H1 (cell line): ENCODE measurements at regions not wholly inside any gene's neighbourhood (a gene's known extent, or its start where the extent isn't known, plus 50 kb on each side); places are given as distances from the start of the nearest gene placed in this dataset.
A peak's percentile ranks its signal among the peaks of the same experiment; 100 is the strongest.

Source experiments
- CTCF ChIA-PET: fragments of 300-600 bp; sonication (Branson Sonifier 250); formaldehyde crosslinking; loops from one replicate; lab custom pipeline; 2021; ENCODE audit not compliant: partially characterized antibody; lab: Charles Lee
- POLR2A ChIA-PET: fragments of 300-600 bp; sonication (Branson Sonifier 250); formaldehyde crosslinking; loops from one replicate; lab custom pipeline; 2021; ENCODE audit warnings: inconsistent platforms; ENCODE audit not compliant: partially characterized antibody; lab: Charles Lee
- DNase-seq, 2 experiments: peaks; one replicate each; pipeline versions ENCODE4 v3.0.0 to v3.0.0-alpha.2; 2010 to 2022; ENCODE audit warnings: low spot score in 2 of 2, low read depth in 1 of 2, mixed read lengths in 1 of 2
- FAIRE-seq: peaks from 2 replicates; lab custom pipeline; 2011; peaks lifted over from hg19 to GRCh38; lab: Jason Lieb, UNC
- H2AFZ ChIP-seq: 2 replicates; pipeline ENCODE4 v1.8.1; 2012; ENCODE audit warnings: low read length, inconsistent platforms
- H2AK5ac ChIP-seq: 2 replicates; pipeline ENCODE4 v1.6.1; 2013; ENCODE audit warnings: low read depth, low read length
- H2BK120ac ChIP-seq: replicated peaks from 2 replicates; pipeline ENCODE3; 2013; ENCODE audit warnings: low read depth, low read length, inconsistent platforms
- H2BK12ac ChIP-seq: 2 replicates; pipeline ENCODE4 v1.6.1; 2013; ENCODE audit warnings: low read depth, low read length
- H2BK15ac ChIP-seq: 2 replicates; pipeline ENCODE4 v1.6.1; 2013; ENCODE audit warnings: low read length
- H2BK20ac ChIP-seq: 2 replicates; pipeline ENCODE4 v1.6.1; 2013; ENCODE audit warnings: low read length
- H2BK5ac ChIP-seq: 2 replicates; pipeline ENCODE4 v1.6.1; 2013; ENCODE audit warnings: low read depth, low read length
- H3K14ac ChIP-seq: 2 replicates; pipeline ENCODE4 v1.6.1; 2013; ENCODE audit warnings: inconsistent platforms; ENCODE audit not compliant: insufficient read length
- H3K18ac ChIP-seq: 2 replicates; pipeline ENCODE4 v1.6.1; 2013; ENCODE audit warnings: low read length; ENCODE audit errors: extremely low read depth
- H3K23ac ChIP-seq: 2 replicates; pipeline ENCODE4 v1.6.1; 2013; ENCODE audit warnings: inconsistent platforms; ENCODE audit not compliant: insufficient read length
- H3K23me2 ChIP-seq: 2 replicates; pipeline ENCODE4 v1.6.1; 2013; ENCODE audit warnings: low read depth, low read length
- H3K27ac ChIP-seq: 2 replicates; pipeline ENCODE4 v1.6.1; 2011; ENCODE audit warnings: low read depth, low read length, inconsistent platforms
- H3K27me3 ChIP-seq, 4 experiments: replicated peaks in 1 of 4; 1 replicate in 1 of 4; 2 replicates in 3 of 4; pipeline versions ENCODE4 v1.6.1 to v1.8.1; 2011 to 2013; ENCODE audit warnings: low read length in 3 of 4, mild to moderate bottlenecking in 3 of 4, inconsistent platforms in 2 of 4, mixed read lengths in 2 of 4, moderate library complexity in 1 of 4; ENCODE audit not compliant: control insufficient read depth in 3 of 4, insufficient read depth in 3 of 4; ENCODE audit errors: extremely low read depth in 1 of 4
- H3K36me3 ChIP-seq, 4 experiments: 2 replicates each; pipeline versions ENCODE4 v1.6.1 to v1.8.1; 2011 to 2013; ENCODE audit warnings: mild to moderate bottlenecking in 4 of 4, low read length in 3 of 4, moderate library complexity in 2 of 4, control low read depth in 1 of 4, inconsistent platforms in 1 of 4; ENCODE audit not compliant: insufficient read depth in 4 of 4, control insufficient read depth in 2 of 4
- H3K4ac ChIP-seq: replicated peaks from 2 replicates; pipeline ENCODE3; 2013; ENCODE audit warnings: low read length, low read depth, mixed read lengths, inconsistent platforms; ENCODE audit not compliant: insufficient read length
- H3K4me1 ChIP-seq, 4 experiments: replicated peaks in 1 of 4; 1 replicate in 1 of 4; 2 replicates in 3 of 4; pipeline versions ENCODE4 v1.6.1 to v1.8.1; 2011 to 2013; ENCODE audit warnings: low read length in 3 of 4, inconsistent platforms in 2 of 4, mixed read lengths in 1 of 4; ENCODE audit not compliant: insufficient read depth in 4 of 4, control insufficient read depth in 3 of 4
- H3K4me2 ChIP-seq, 2 experiments: 2 replicates each; pipeline versions ENCODE4 v1.6.1 to v1.8.1; 2011 to 2013; ENCODE audit warnings: low read depth in 2 of 2, low read length in 2 of 2, control low read depth in 1 of 2, inconsistent platforms in 1 of 2, mild to moderate bottlenecking in 1 of 2; ENCODE audit not compliant: insufficient read depth in 1 of 2
- H3K4me3 ChIP-seq, 4 experiments: fragments of 200-600, 300-600 bp in 1 of 4; sonication (generic), shearing (Covaris generic), sonication (Bioruptor Twin) in 1 of 4; 2 replicates each; pipeline versions ENCODE4 v1.5.1 to v1.8.1; 2011 to 2016; ENCODE audit warnings: low read length in 4 of 4, low read depth in 3 of 4, control low read depth in 2 of 4, inconsistent platforms in 2 of 4, mild to moderate bottlenecking in 2 of 4, mixed read lengths in 1 of 4, moderate library complexity in 1 of 4; ENCODE audit not compliant: insufficient read depth in 2 of 4; ENCODE audit errors: extremely low read depth in 1 of 4
- H3K56ac ChIP-seq: replicated peaks from 2 replicates; pipeline ENCODE3; 2013; ENCODE audit warnings: low read depth, mild to moderate bottlenecking, mixed read lengths, low read length, inconsistent platforms; ENCODE audit not compliant: insufficient read length
- H3K79me1 ChIP-seq: 2 replicates; pipeline ENCODE4 v1.6.1; 2013; ENCODE audit warnings: low read depth, low read length, control low read depth
- H3K79me2 ChIP-seq, 2 experiments: 2 replicates each; pipeline versions ENCODE4 v1.6.1 to v1.8.1; 2012 to 2013; ENCODE audit warnings: low read length in 2 of 2, mild to moderate bottlenecking in 2 of 2, inconsistent platforms in 1 of 2; ENCODE audit not compliant: insufficient read depth in 2 of 2, control insufficient read depth in 1 of 2
- H3K9ac ChIP-seq, 4 experiments: replicated peaks in 1 of 4; 1 replicate in 1 of 4; 2 replicates in 3 of 4; pipeline versions ENCODE4 v1.6.1 to v1.8.1; 2011 to 2013; ENCODE audit warnings: low read depth in 3 of 4, low read length in 3 of 4, control low read depth in 2 of 4, mild to moderate bottlenecking in 2 of 4, moderate library complexity in 2 of 4, inconsistent platforms in 1 of 4; ENCODE audit errors: extremely low read depth in 1 of 4
- H3K9me3 ChIP-seq, 2 experiments: 2 replicates each; pipeline versions ENCODE4 v1.6.1 to v1.8.1; 2012 to 2013; ENCODE audit warnings: mild to moderate bottlenecking in 2 of 2, moderate library complexity in 2 of 2, control low read depth in 1 of 2, inconsistent platforms in 1 of 2, low read depth in 1 of 2, low read length in 1 of 2, mixed read lengths in 1 of 2; ENCODE audit not compliant: insufficient read depth in 2 of 2
- H4K20me1 ChIP-seq, 2 experiments: replicated peaks in 1 of 2; 2 replicates each; pipeline versions ENCODE3 to v1.8.1; 2011 to 2013; ENCODE audit warnings: inconsistent platforms in 2 of 2, low read length in 2 of 2, mild to moderate bottlenecking in 1 of 2; ENCODE audit not compliant: insufficient read depth in 2 of 2, control insufficient read depth in 1 of 2
- H4K5ac ChIP-seq: 2 replicates; pipeline ENCODE4 v1.6.1; 2013; ENCODE audit warnings: low read length, low read depth, mixed read lengths, inconsistent platforms; ENCODE audit not compliant: insufficient read length
- H4K8ac ChIP-seq: 2 replicates; pipeline ENCODE4 v1.8.0; 2013; ENCODE audit warnings: mild to moderate bottlenecking, moderate library complexity, low read length, inconsistent platforms; ENCODE audit not compliant: insufficient read depth; ENCODE audit errors: extremely low read depth
- H4K91ac ChIP-seq: replicated peaks from 2 replicates; pipeline ENCODE3; 2013; ENCODE audit warnings: low read length, mixed read lengths, inconsistent platforms; ENCODE audit not compliant: insufficient read length
- BCL11A ChIP-seq, 2 experiments: IDR thresholded peaks; one replicate each; pipeline ENCODE4 v1.6.1; 2011; ENCODE audit warnings: low read depth in 2 of 2, low read length in 2 of 2, mild to moderate bottlenecking in 2 of 2
- CBX8 ChIP-seq: fragments of 300-800, 300-1000 bp; sonication (generic); IDR thresholded peaks from 2 replicates; pipeline ENCODE4 v1.7.1; 2016; ENCODE audit warnings: low read depth, low read length, borderline replicate concordance
- EP300 ChIP-seq, 2 experiments: IDR thresholded peaks; 1 replicate in 1 of 2; 2 replicates in 1 of 2; pipeline ENCODE4 v1.6.1; 2011 to 2012; ENCODE audit warnings: low read depth in 2 of 2, low read length in 2 of 2, mild to moderate bottlenecking in 2 of 2, borderline replicate concordance in 1 of 2, inconsistent platforms in 1 of 2, moderate library complexity in 1 of 2
- NANOG ChIP-seq: IDR thresholded peaks from 2 replicates; pipeline ENCODE4 v1.6.1; 2011; ENCODE audit warnings: low read length, low read depth, mild to moderate bottlenecking, inconsistent platforms; ENCODE audit not compliant: insufficient read depth, poor library complexity, severe bottlenecking
- NRF1 ChIP-seq: IDR thresholded peaks from 2 replicates; pipeline ENCODE4 v1.6.1; 2011; ENCODE audit warnings: mild to moderate bottlenecking, low read depth, low read length, improper control_type of control experiment
- SAP30 ChIP-seq: fragments of 300-600 bp; sonication (generic); IDR thresholded peaks from 2 replicates; pipeline ENCODE4 v1.7.1; 2012; ENCODE audit warnings: low read length, moderate library complexity, mild to moderate bottlenecking, inconsistent platforms; ENCODE audit not compliant: insufficient read depth, insufficient replicate concordance
- TBP ChIP-seq: IDR thresholded peaks from 2 replicates; pipeline ENCODE4 v1.6.1; 2011; ENCODE audit warnings: low read depth, low read length, improper control_type of control experiment
- WGBS, 2 experiments: shearing (Covaris generic) in 1 of 2; methylation state at CpG; one replicate each; pipeline versions ENCODE4 v1.1.6 to v1.1.7; 2013 to 2015; ENCODE audit warnings: low lambda C conversion rate in 2 of 2, mixed read lengths in 2 of 2, inconsistent platforms in 1 of 2, low coverage in 1 of 2, missing lambda C conversion rate in 1 of 2; ENCODE audit not compliant: insufficient replicate concordance in 2 of 2, insufficient coverage in 1 of 2, insufficient read length in 1 of 2; ENCODE audit errors: extremely low coverage in 1 of 2, missing lambda C conversion rate in 1 of 2; 5-methylcytosine and 5-hydroxymethylcytosine counted together
- TF ChIP-seq, protein P1 (sequence below): IDR thresholded peaks from 2 replicates; pipeline ENCODE4 v1.6.1; 2011; ENCODE audit warnings: low read depth, mild to moderate bottlenecking, low read length; ENCODE audit not compliant: insufficient read depth
- TF ChIP-seq, protein P2 (sequence below), 3 experiments: IDR thresholded peaks; 1 replicate in 2 of 3; 2 replicates in 1 of 3; pipeline versions ENCODE4 v1.5.1 to v1.6.1; 2011; ENCODE audit warnings: low read length in 3 of 3, mild to moderate bottlenecking in 3 of 3, inconsistent platforms in 2 of 3, low read depth in 1 of 3, moderate library complexity in 1 of 3; ENCODE audit not compliant: insufficient read depth in 1 of 3; ENCODE audit errors: control extremely low read depth in 1 of 3

DNA sequence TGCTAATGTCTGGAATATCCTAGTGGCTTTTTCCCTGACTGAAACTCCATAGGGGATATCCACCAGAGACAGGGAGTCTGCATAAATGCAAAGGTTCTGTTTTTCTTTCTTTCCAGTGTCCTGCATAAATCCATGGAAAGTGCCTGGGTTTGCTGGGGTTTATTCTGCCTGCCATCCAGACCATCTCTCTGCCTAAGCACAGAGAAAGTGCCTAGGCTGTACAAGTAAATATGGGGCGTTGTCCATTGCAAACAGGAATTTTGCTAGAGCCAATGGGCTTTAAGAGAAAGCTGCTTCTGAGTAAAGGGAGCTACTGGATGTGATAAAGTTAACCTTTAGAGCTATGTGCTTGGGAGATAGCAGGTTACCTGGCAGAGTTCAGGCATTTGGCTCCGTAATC is 407.5 kb downstream of the AGTPBP1 start:
- Histone ChIP-seq H3K79me1 (no peaks in the 10 kb centered on the region), H3K4me1 (no peaks in the 10 kb centered on the region), H2BK12ac (no peak overlapping the region), H4K20me1 (no peaks in the 10 kb centered on the region), H3K27me3 (no peaks in the 10 kb centered on the region; a peak in 1 of 7 replicates), H3K56ac (no peak overlapping the region), H3K4ac (no peak overlapping the region), H2AFZ (peak overlapping the region; percentile 29; the same call in 1 of the 2 replicates), H3K23ac (no peak overlapping the region), H2AK5ac (no peak overlapping the region), H4K8ac (no peak overlapping the region), H4K91ac (no peak overlapping the region), H3K36me3 (no peaks in the 10 kb centered on the region), H3K14ac (no peak overlapping the region), H3K9me3 (no peaks in the 10 kb centered on the region), H3K23me2 (no peaks in the 10 kb centered on the region), H3K4me2 (no peak overlapping the region), H3K27ac (no peak overlapping the region), H2BK120ac (no peak overlapping the region), H3K9ac (no peak overlapping the region), H2BK5ac (no peak overlapping the region), H4K5ac (no peak overlapping the region), H2BK15ac (no peak overlapping the region), H3K4me3 (no peak overlapping the region), H3K79me2 (no peaks in the 10 kb centered on the region), H2BK20ac (no peak overlapping the region), H3K18ac (no peak overlapping the region)
- 86% methylated on average over 2 of the region's 2 CpGs; no CpG with 5 or more reads in 1 of the 2 experiments for WGBS, 2 experiments
- ChIA-PET CTCF (interaction anchor here (0.6 to 3.4 kb wide), 6 partner anchors 8 to 211 kb away, joined by 3 to 24 read pairs (median 4); no protein-coding TSS in a partner anchor), POLR2A (interaction anchor here (0.6 kb wide), 1 partner anchor 362 kb away, joined by 3 read pairs; no protein-coding TSS in a partner anchor)
- no peak for DNase-seq
- no peak for FAIRE-seq
- TF ChIP-seq SAP30: no peak
- TF ChIP-seq NRF1: no peak
- TF ChIP-seq EP300 (IDR thresholded peaks at IDR 0.05; ENCODE audit: borderline replicate concordance in 1 of 2, low read depth in 2 of 2, low read length in 2 of 2): no peak
- TF ChIP-seq NANOG: no peak
- TF ChIP-seq, protein P1, sequence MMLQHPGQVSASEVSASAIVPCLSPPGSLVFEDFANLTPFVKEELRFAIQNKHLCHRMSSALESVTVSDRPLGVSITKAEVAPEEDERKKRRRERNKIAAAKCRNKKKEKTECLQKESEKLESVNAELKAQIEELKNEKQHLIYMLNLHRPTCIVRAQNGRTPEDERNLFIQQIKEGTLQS: no peak
- TF ChIP-seq CBX8: no peak
- TF ChIP-seq, protein P2, sequence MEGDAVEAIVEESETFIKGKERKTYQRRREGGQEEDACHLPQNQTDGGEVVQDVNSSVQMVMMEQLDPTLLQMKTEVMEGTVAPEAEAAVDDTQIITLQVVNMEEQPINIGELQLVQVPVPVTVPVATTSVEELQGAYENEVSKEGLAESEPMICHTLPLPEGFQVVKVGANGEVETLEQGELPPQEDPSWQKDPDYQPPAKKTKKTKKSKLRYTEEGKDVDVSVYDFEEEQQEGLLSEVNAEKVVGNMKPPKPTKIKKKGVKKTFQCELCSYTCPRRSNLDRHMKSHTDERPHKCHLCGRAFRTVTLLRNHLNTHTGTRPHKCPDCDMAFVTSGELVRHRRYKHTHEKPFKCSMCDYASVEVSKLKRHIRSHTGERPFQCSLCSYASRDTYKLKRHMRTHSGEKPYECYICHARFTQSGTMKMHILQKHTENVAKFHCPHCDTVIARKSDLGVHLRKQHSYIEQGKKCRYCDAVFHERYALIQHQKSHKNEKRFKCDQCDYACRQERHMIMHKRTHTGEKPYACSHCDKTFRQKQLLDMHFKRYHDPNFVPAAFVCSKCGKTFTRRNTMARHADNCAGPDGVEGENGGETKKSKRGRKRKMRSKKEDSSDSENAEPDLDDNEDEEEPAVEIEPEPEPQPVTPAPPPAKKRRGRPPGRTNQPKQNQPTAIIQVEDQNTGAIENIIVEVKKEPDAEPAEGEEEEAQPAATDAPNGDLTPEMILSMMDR (IDR thresholded peaks at IDR 0.05; ENCODE audit: control extremely low read depth in 1 of 3, insufficient read depth in 1 of 3, low read depth in 1 of 3, low read length in 3 of 3): no peak
- TF ChIP-seq TBP: no peak
- no peak for TF ChIP-seq BCL11A (IDR thresholded peaks at IDR 0.05; ENCODE audit: low read depth in 2 of 2, low read length in 2 of 2)
